SK-N-MC (cell line): ENCODE measurements at regions not wholly inside any gene's neighbourhood (a gene's known extent, or its start where the extent isn't known, plus 50 kb on each side); places are given as distances from the start of the nearest gene placed in this dataset.

Experiments used
- EZH2 ChIP-seq: fragments of 200-600 bp; sonication (generic); IDR thresholded peaks from one replicate; pipeline ENCODE4 v1.6.1; 2017; ENCODE audit warnings: antibody characterized with exemption
- POLR2AphosphoS5 ChIP-seq: IDR thresholded peaks from 2 replicates; pipeline ENCODE4 v1.6.1; 2012; ENCODE audit warnings: mild to moderate bottlenecking, low read depth, low read length, borderline replicate concordance

- no peak for TF ChIP-seq EZH2
- no peak for TF ChIP-seq POLR2AphosphoS5
Measured at GRCh38 chr15:58247855-58248842, 110.0 kb downstream of the AQP9 start.
